ENCODE measurements at regions not wholly inside any gene's neighbourhood (a gene's known extent, or its start where the extent isn't known, plus 50 kb on each side); places are given as distances from the start of the nearest gene placed in this dataset.

DNA sequence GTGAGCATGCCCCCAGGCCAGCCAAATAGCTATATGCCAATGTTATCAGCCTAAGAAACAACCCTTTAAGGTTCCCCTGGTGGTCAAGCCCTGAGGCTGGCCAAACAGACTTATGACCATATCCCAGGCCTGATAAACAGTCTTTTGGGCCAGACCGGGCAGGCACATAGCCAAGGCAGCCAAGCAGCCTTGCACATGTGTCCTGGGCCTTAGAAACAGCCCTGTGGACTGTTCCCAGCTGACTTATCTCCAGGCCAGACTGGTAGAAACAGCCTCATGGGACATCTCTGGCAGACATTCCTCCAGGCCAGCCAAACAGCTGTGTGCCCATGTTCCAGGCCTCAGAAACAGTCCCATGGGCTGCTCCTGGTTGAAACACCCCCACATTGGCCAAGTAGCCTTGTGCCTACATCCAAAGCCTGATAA, 295.0 kb upstream of the MGAT4C start:
- H3K4me1 ChIP-seq = peaks cover 0 to 4% (median 0%) of the 10 kb centered on the region in 10 experiments; a peak in 1 of 20 replicates
- no peaks in the 10 kb centered on the region for H3K9me3 ChIP-seq (replicated peaks in 1 of 11)
- no peaks in the 10 kb centered on the region for H3K36me3 ChIP-seq
- no peak overlapping the region for H3K4me3 ChIP-seq
- no peak overlapping the region; a peak in 1 of 22 replicates for H3K4me2 ChIP-seq
- no peak overlapping the region for H3K9ac ChIP-seq
- H4K20me1 ChIP-seq = no peaks in the 10 kb centered on the region
- TF ChIP-seq Cebpa-rat (IDR thresholded peaks at IDR 0.05) = no peak
- H3K27ac ChIP-seq = peak overlapping the region in 1 of 11 experiments; percentile 15; a peak in 1 of 22 replicates
- H3K27me3 ChIP-seq = no peaks in the 10 kb centered on the region

- TF ChIP-seq Cebpa-rat (IDR thresholded peaks at IDR 0.05) = no peak
- H3K4me1 ChIP-seq = peaks cover 0 to 4% (median 0%) of the 10 kb centered on the region in 10 experiments; a peak in 1 of 20 replicates
- no peaks in the 10 kb centered on the region for H3K27me3 ChIP-seq
- no peaks in the 10 kb centered on the region for H3K36me3 ChIP-seq
- no peak overlapping the region for H3K4me2 ChIP-seq
- no peak overlapping the region for H3K9ac ChIP-seq
- no peaks in the 10 kb centered on the region for H3K9me3 ChIP-seq (replicated peaks in 1 of 11)
- no peak overlapping the region for H3K4me3 ChIP-seq
- H3K27ac ChIP-seq = no peak overlapping the region
- H4K20me1 ChIP-seq = no peaks in the 10 kb centered on the region
These were observed 294.3 kb upstream of the MGAT4C start for GRCh38 chr12:86550218-86551145.

GRCh38 chr12:86543716-86544115, 287.5 kb upstream of the MGAT4C start:
- Histone ChIP-seq H3K4me2 (no peak overlapping the region), H4K20me1 (no peaks in the 10 kb centered on the region), H3K4me3 (no peak overlapping the region), H3K27me3 (no peaks in the 10 kb centered on the region), H3K36me3 (no peaks in the 10 kb centered on the region), H3K27ac (no peak overlapping the region), H3K4me1 (no peaks in the 10 kb centered on the region), H3K9ac (no peak overlapping the region), H3K9me3 (replicated peaks in 1 of 11) (no peaks in the 10 kb centered on the region)
- TF ChIP-seq Cebpa-rat (IDR thresholded peaks at IDR 0.05) = no peak

GRCh38 chr12:86530996-86531655, 274.9 kb upstream of the MGAT4C start:
- peak overlapping the region in 1 of 11 experiments; percentile 8; a peak in 1 of 22 replicates for H3K4me2 ChIP-seq
- no peaks in the 10 kb centered on the region; a peak in 1 of 22 replicates for H4K20me1 ChIP-seq
- no peaks in the 10 kb centered on the region for H3K27me3 ChIP-seq
- TF ChIP-seq Cebpa-rat (IDR thresholded peaks at IDR 0.05) = no peak
- H3K4me3 ChIP-seq = no peak overlapping the region
- H3K27ac ChIP-seq = no peak overlapping the region
- no peaks in the 10 kb centered on the region for H3K36me3 ChIP-seq
- peaks cover 0 to 10% (median 4%) of the 10 kb centered on the region in 11 experiments; a peak in 9 of 22 replicates for H3K9me3 ChIP-seq (replicated peaks in 1 of 11)
- H3K9ac ChIP-seq = no peak overlapping the region
- peaks cover 0 to 9% (median 0%) of the 10 kb centered on the region in 10 experiments; a peak in 1 of 20 replicates for H3K4me1 ChIP-seq

- no peak for TF ChIP-seq Cebpa-rat (IDR thresholded peaks at IDR 0.05)
- H3K4me2 ChIP-seq = no peak overlapping the region
- no peak overlapping the region for H3K4me3 ChIP-seq
- no peaks in the 10 kb centered on the region; a peak in 1 of 22 replicates for H4K20me1 ChIP-seq
- H3K4me1 ChIP-seq = peaks cover 0 to 8% (median 4%) of the 10 kb centered on the region in 10 experiments; a peak in 6 of 20 replicates
- peaks cover 34 to 47% (median 38%) of the 10 kb centered on the region in 11 experiments for H3K9me3 ChIP-seq (replicated peaks in 1 of 11)
- no peaks in the 10 kb centered on the region for H3K27me3 ChIP-seq
- no peaks in the 10 kb centered on the region for H3K36me3 ChIP-seq
- H3K27ac ChIP-seq = no peak overlapping the region
- H3K9ac ChIP-seq = no peak overlapping the region
These were observed 269.9 kb upstream of the MGAT4C start for GRCh38 chr12:86526060-86526595.

- peaks cover 34 to 47% (median 38%) of the 10 kb centered on the region in 11 experiments for H3K9me3 ChIP-seq (replicated peaks in 1 of 11)
- no peak overlapping the region for H3K27ac ChIP-seq
- no peak for TF ChIP-seq Cebpa-rat (IDR thresholded peaks at IDR 0.05)
- H3K4me3 ChIP-seq = no peak overlapping the region
- no peaks in the 10 kb centered on the region; a peak in 1 of 22 replicates for H4K20me1 ChIP-seq
- no peak overlapping the region for H3K4me2 ChIP-seq
- peaks cover 0 to 8% (median 0%) of the 10 kb centered on the region in 10 experiments; a peak in 5 of 20 replicates for H3K4me1 ChIP-seq
- H3K36me3 ChIP-seq = no peaks in the 10 kb centered on the region
- H3K27me3 ChIP-seq = no peaks in the 10 kb centered on the region
- no peak overlapping the region for H3K9ac ChIP-seq
These were observed 267.7 kb upstream of the MGAT4C start for GRCh38 chr12:86523844-86524243.

DNA sequence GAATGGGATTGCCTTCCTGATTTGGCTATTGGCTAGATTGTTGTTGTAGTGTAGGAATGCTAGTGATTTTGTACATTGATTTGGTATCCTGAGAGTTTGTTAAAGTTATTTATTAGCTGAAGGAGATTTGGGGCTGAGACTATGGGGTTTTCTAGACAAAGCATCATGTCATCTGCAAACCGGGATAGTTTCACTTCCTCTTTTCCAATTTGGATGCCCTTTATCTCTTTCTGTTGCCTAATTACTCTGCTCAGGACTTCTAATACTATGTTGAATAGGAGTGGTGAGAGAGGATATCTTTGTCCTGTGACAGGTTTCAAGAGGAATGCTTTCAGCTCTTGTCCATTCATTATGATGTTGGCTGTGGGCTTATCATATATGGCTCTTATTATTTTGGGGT, 265.7 kb upstream of the MGAT4C start:
- Histone ChIP-seq H3K4me3 (no peak overlapping the region), H3K9ac (no peak overlapping the region), H3K27ac (no peak overlapping the region; a peak in 1 of 22 replicates), H3K27me3 (no peaks in the 10 kb centered on the region), H3K4me1 (peaks cover 0 to 8% (median 0%) of the 10 kb centered on the region in 10 experiments; a peak in 5 of 20 replicates), H3K36me3 (no peaks in the 10 kb centered on the region), H3K4me2 (peak overlapping the region in 2 of 11 experiments; percentile 3 to 8; a peak in 1 of 22 replicates), H4K20me1 (no peaks in the 10 kb centered on the region; a peak in 1 of 22 replicates), H3K9me3 (replicated peaks in 1 of 11) (peaks cover 34 to 44% (median 38%) of the 10 kb centered on the region in 11 experiments)
- 0 out of 22 replicates have a peak, but pooled peaks of 1 of the 11 experiments have one; percentile 9 for TF ChIP-seq Cebpa-rat (IDR thresholded peaks at IDR 0.05)

DNA sequence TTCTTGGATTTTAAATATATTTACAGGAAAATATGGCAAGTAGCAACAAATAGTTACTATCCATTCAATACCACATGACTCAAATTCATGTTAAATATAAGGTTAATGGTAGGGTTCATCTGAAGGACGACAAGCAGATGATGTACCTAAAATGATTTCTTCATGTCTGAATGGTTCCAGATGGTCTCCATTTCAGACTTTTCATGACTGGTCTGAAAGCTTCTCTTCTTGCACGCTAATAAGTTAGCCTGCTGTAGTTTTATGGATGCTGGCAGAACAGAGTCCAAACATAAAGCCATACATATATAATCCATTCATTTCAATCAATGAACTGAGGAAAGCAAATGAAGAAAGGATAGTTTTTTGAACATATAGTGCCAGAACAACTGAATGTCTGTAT, 257.0 kb upstream of the MGAT4C start:
- peak overlapping the region; percentile 23 to 79 (median 73); a peak in 21 of 22 replicates for H3K27ac ChIP-seq
- H3K4me2 ChIP-seq = peak overlapping the region; percentile 51 to 77 (median 64)
- no peaks in the 10 kb centered on the region for H3K9me3 ChIP-seq (replicated peaks in 1 of 11)
- peaks cover 14 to 23% (median 17%) of the 10 kb centered on the region in 10 experiments for H3K4me1 ChIP-seq
- no peaks in the 10 kb centered on the region for H3K27me3 ChIP-seq
- H3K9ac ChIP-seq = peak overlapping the region in 6 of 11 experiments; percentile 2 to 70 (median 42); a peak in 9 of 22 replicates
- TF ChIP-seq Cebpa-rat (IDR thresholded peaks at IDR 0.05) = no peak
- H3K4me3 ChIP-seq = peak overlapping the region in 1 of 10 experiments; percentile 6; a peak in 1 of 20 replicates
- no peaks in the 10 kb centered on the region for H4K20me1 ChIP-seq
- H3K36me3 ChIP-seq = no peaks in the 10 kb centered on the region

DNA sequence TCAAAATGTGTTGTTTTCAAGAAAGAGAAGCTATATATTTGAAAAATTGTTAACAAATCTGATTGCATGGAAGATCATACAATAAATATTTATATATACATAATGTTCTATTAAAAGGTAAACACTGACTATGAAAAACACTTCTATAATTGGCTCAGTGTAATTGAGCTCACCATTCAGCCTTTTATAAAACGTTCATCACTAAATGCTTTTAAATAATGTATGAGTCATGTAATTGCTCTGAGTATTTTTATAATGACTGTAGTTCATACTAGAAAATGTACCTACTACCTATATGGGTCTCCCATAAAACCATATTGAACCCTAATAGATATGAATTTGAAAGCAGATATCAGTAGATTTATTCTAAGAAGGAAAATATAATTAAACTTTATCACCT, 240.4 kb upstream of the MGAT4C start:
- Histone ChIP-seq H3K27ac (no peak overlapping the region), H3K27me3 (no peaks in the 10 kb centered on the region), H3K9ac (no peak overlapping the region), H4K20me1 (no peaks in the 10 kb centered on the region), H3K4me3 (no peak overlapping the region), H3K4me2 (no peak overlapping the region), H3K36me3 (no peaks in the 10 kb centered on the region), H3K4me1 (no peaks in the 10 kb centered on the region), H3K9me3 (replicated peaks in 1 of 11) (no peaks in the 10 kb centered on the region)
- TF ChIP-seq Cebpa-rat (IDR thresholded peaks at IDR 0.05) = no peak

All from BLaER1 treated with 17β-estradiol and CSF1 and Interleukin-3, amounts not matched to agents 10 nM and 100 nM (cell line).